CD4-positive, CD25-positive, alpha-beta regulatory T cell (primary cell): ENCODE measurements at regions not wholly inside any gene's neighbourhood (a gene's known extent, or its start where the extent isn't known, plus 50 kb on each side); places are given as distances from the start of the nearest gene placed in this dataset.
A peak's percentile ranks its signal among the peaks of the same experiment; 100 is the strongest.
"Not testable (repeated sequence)": the region's sequence is repeated elsewhere in the genome, so short reads cannot be mapped to it uniquely, and the experiment has no call there.

Experiments
- ATAC-seq, 2 donors: fragments of 150-1000 bp; cut with Tn5 transposase; one replicate each; pipeline ENCODE4 v1.10.0; 2021; ENCODE audit warnings: low read depth in 2 of 2, moderate number of reproducible peaks in 2 of 2, moderate library complexity in 1 of 2
- DNase-seq, 3 donors: peaks; one replicate each; pipeline versions ENCODE4 v3.0.0 to v3.0.0-alpha.2; 2012 to 2022; ENCODE audit warnings: mixed read lengths in 1 of 3
- H3K27ac ChIP-seq: one replicate; pipeline ENCODE4 v1.7.0; 2013; ENCODE audit warnings: mild to moderate bottlenecking, low read length; ENCODE audit not compliant: insufficient read depth, poor library complexity, severe bottlenecking
- H3K27me3 ChIP-seq: one replicate; pipeline ENCODE4 v1.7.0; 2013; ENCODE audit warnings: low read length; ENCODE audit not compliant: control insufficient read depth, insufficient read depth
- H3K36me3 ChIP-seq: one replicate; pipeline ENCODE4 v1.7.0; 2013; ENCODE audit warnings: mild to moderate bottlenecking, low read length, moderate library complexity; ENCODE audit not compliant: control insufficient read depth, insufficient read depth
- H3K4me1 ChIP-seq: 2 replicates; pipeline ENCODE4 v1.7.0; 2013; ENCODE audit warnings: mild to moderate bottlenecking, low read length; ENCODE audit not compliant: insufficient read depth, control insufficient read depth, poor library complexity, severe bottlenecking
- H3K4me3 ChIP-seq: one replicate; pipeline ENCODE4 v1.7.0; 2013; ENCODE audit warnings: low read depth, mild to moderate bottlenecking, low read length, moderate library complexity
- H3K9me3 ChIP-seq, 2 experiments: 1 replicate in 1 of 2; 2 replicates in 1 of 2; pipeline ENCODE4 v1.7.0; 2013; ENCODE audit warnings: low read length in 2 of 2, mild to moderate bottlenecking in 1 of 2, moderate library complexity in 1 of 2; ENCODE audit not compliant: control insufficient read depth in 2 of 2
- H3K27ac Mint-ChIP-seq, 3 donors: one replicate each; pipeline ENCODE4 v1.8.0; 2020 to 2022; ENCODE audit warnings: mild to moderate bottlenecking in 3 of 3, mixed read lengths in 3 of 3, moderate library complexity in 2 of 3
- H3K27me3 Mint-ChIP-seq: one replicate; pipeline ENCODE4 v1.8.0; 2022; ENCODE audit warnings: mild to moderate bottlenecking, mixed read lengths
- H3K36me3 Mint-ChIP-seq: one replicate; pipeline ENCODE4 v1.8.0; 2020; ENCODE audit warnings: mixed read lengths
- H3K4me1 Mint-ChIP-seq, 4 donors: one replicate each; pipeline ENCODE4 v1.8.0; 2020 to 2022; ENCODE audit warnings: mixed read lengths in 4 of 4, mild to moderate bottlenecking in 1 of 4
- H3K4me3 Mint-ChIP-seq, 4 donors: one replicate each; pipeline ENCODE4 v1.8.0; 2020 to 2022; ENCODE audit warnings: mild to moderate bottlenecking in 4 of 4, mixed read lengths in 4 of 4, moderate library complexity in 3 of 4
- H3K9me3 Mint-ChIP-seq, 7 donors: one replicate each; pipeline ENCODE4 v1.8.0; 2020 to 2022; ENCODE audit warnings: mixed read lengths in 7 of 7, mild to moderate bottlenecking in 3 of 7, moderate library complexity in 2 of 7

DNA sequence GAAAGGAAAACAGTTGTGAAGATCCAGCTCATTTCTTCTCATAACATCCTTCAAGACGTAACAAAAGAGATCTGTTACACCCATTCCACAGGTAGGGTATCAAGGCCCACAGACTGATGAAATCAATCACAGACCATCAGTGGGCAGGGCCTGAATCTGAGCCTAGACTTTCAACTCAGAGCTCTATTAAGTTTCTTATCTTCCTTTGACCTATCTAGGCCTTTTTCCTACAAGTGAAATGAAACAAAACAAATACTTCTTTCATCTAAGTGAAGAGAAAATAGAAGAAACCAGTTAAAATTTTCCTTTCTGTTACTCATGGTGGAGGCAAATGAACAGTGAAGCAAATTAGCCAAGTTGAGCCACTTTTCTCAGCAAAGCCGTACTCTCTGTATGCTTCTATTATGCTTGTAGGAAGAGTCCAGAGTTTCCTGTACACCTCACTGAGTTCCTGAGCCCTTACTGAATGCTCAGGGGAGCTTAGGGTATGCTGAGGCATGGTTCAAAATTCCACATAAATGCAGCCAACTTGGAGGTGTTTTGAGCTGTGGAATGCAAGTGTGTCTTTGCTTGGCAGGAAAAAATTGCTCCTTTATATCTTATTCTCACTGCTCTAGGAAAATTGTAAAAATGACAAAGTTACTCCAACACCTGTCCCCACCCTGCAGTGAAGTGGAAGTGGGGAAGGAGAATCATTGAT is 91.9 kb downstream of the FEM1C start:
- H3K27me3 ChIP-seq: peaks cover 2% of the 10 kb centered on the region
- no peaks in the 10 kb centered on the region for H3K9me3 ChIP-seq
- Mint-ChIP-seq H3K36me3 (no peaks in the 10 kb centered on the region), H3K9me3 (peaks cover 0 to 4% (median 0%) of the 10 kb centered on the region in 7 donors), H3K27me3 (peaks cover 9% of the 10 kb centered on the region), H3K4me3 (no peak overlapping the region), H3K27ac (no peak overlapping the region), H3K4me1 (no peaks in the 10 kb centered on the region)
- no peak overlapping the region for H3K4me3 ChIP-seq
- ATAC-seq (no peak), DNase-seq (no peak)
- no peak overlapping the region for H3K27ac ChIP-seq
- H3K4me1 ChIP-seq: no peaks in the 10 kb centered on the region
- H3K36me3 ChIP-seq: no peaks in the 10 kb centered on the region

DNA sequence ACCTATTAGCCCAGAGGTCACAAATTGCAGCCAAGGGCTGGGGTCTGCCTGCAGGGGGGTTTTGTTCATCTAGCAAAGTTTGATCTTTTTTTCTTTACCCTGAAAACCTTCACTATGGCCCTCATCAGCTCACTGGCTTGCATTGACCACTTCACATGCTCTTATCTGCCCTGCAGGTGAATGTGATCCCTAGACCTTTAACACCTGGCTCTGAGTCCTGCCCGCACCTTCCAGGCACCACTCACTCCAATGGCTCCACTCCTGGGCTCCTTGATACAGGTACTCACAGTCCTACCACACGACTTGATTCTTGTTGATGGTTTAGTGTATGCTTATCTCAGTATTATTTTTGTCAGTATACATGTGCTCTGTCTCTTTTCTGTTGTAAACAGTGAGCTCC is 92.5 kb downstream of the FEM1C start:
- Histone ChIP-seq H3K4me3 (no peak overlapping the region), H3K4me1 (no peaks in the 10 kb centered on the region), H3K9me3 (no peaks in the 10 kb centered on the region), H3K27ac (no peak overlapping the region), H3K27me3 (peaks cover 2% of the 10 kb centered on the region), H3K36me3 (no peaks in the 10 kb centered on the region)
- Mint-ChIP-seq H3K27ac (no peak overlapping the region), H3K9me3 (peaks cover 0 to 4% (median 1%) of the 10 kb centered on the region in 7 donors), H3K27me3 (peaks cover 9% of the 10 kb centered on the region), H3K4me1 (no peaks in the 10 kb centered on the region), H3K36me3 (no peaks in the 10 kb centered on the region), H3K4me3 (no peak overlapping the region)
- ATAC-seq (no peak), DNase-seq (no peak)

DNA sequence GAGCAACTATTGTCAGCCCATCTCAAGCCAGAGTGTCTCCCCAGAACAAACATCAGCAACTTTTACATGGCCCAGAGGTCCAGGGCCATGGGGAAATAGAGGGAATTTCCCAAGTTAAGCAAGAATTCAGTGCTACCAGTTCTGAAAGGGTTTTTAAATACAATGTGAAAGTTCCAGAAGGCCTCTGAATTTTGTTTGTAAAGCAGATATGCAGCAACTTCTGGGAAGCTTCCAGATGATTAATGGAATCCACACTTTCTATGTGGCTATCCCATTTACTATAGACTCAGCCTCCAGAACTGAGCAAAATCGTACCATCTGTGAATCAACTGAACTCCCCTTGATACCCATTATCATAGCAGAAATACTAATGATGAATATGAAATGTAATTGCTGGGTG is 93.8 kb downstream of the FEM1C start:
- Mint-ChIP-seq H3K27me3 (peaks cover 4% of the 10 kb centered on the region), H3K27ac (peak overlapping the region in 1 of 3 donors; percentile 44), H3K4me3 (no peak overlapping the region), H3K9me3 (peaks cover 0 to 5% (median 1%) of the 10 kb centered on the region in 7 donors), H3K36me3 (no peaks in the 10 kb centered on the region), H3K4me1 (no peaks in the 10 kb centered on the region)
- peaks cover 2% of the 10 kb centered on the region for H3K27me3 ChIP-seq
- H3K4me1 ChIP-seq: no peaks in the 10 kb centered on the region
- DNase-seq (no peak), ATAC-seq (no peak)
- no peak overlapping the region for H3K27ac ChIP-seq
- H3K9me3 ChIP-seq: no peaks in the 10 kb centered on the region
- no peaks in the 10 kb centered on the region for H3K36me3 ChIP-seq
- no peak overlapping the region for H3K4me3 ChIP-seq

DNA sequence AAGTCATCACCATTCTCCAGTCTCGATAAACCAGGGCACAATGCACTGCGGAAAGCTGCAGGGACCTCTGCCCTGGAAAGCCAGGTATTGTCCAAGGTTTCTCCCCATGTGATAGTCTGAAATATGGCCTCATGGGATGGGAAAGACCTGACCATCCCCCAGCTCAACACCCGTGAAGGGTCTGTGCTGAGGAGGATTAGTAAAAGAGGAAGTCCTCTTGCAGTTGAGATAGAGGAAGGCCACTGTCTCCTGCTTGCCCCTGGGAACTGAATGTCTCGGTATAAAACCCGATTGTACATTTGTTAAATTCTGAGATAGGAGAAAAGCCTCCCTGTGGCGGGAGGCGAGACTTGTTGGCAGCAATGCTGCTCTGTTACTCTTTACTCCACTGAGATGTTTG is 95.9 kb downstream of the FEM1C start:
- not testable (repeated sequence) for H3K9me3 ChIP-seq, H3K36me3 ChIP-seq, H3K4me1 ChIP-seq, DNase-seq, H3K27ac Mint-ChIP-seq, H3K4me1 Mint-ChIP-seq, H3K9me3 Mint-ChIP-seq, H3K4me3 ChIP-seq, H3K4me3 Mint-ChIP-seq, H3K27ac ChIP-seq, H3K36me3 Mint-ChIP-seq, ATAC-seq, H3K27me3 Mint-ChIP-seq, H3K27me3 ChIP-seq

DNA sequence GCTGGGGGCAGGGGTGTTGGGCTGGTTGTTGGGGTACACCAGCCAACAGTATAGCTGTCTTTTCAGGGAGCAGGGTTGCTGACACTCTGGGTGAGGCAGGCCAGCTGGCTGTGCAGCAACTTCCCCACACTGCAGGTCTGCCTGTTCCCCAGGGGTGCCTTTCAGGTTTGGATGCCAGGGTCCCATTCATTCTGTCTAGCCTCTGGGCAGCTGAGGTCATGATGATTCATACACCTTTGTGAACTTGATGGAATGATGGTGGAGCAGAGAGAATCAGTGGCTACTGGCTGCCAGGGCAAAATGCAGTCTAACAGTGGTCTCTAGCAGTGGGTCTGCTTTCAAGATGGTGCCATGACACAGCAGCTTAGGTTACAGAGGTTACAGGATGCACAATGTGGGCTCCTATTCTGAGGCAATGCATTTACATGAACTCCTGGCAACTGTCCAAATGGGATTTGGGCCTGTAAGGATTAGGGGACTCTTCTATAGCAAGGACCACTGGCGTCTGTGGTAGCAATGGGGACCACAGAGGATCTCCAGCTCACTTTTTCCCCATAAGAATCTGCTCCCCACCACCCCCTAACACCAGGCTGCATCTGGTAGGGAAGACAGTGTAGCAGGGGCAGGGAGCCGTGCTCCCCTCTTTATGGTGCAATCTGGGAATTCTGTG is 103.7 kb downstream of the FEM1C start:
- H3K27me3 ChIP-seq: peaks cover 3% of the 10 kb centered on the region
- H3K9me3 Mint-ChIP-seq: peaks cover 0 to 12% (median 7%) of the 10 kb centered on the region in 7 donors
- H3K4me3 ChIP-seq: no peak overlapping the region
- no peak overlapping the region for H3K4me3 Mint-ChIP-seq
- peaks cover 23% of the 10 kb centered on the region for H3K27me3 Mint-ChIP-seq
- DNase-seq: no peak
- H3K27ac Mint-ChIP-seq: no peak overlapping the region
- H3K4me1 ChIP-seq: no peaks in the 10 kb centered on the region
- no peaks in the 10 kb centered on the region for H3K36me3 ChIP-seq
- ATAC-seq: no peak
- H3K27ac ChIP-seq: no peak overlapping the region
- H3K36me3 Mint-ChIP-seq: peaks cover 4% of the 10 kb centered on the region
- H3K9me3 ChIP-seq: peaks cover 0 to 9% of the 10 kb centered on the region in 2 experiments
- no peaks in the 10 kb centered on the region for H3K4me1 Mint-ChIP-seq

DNA sequence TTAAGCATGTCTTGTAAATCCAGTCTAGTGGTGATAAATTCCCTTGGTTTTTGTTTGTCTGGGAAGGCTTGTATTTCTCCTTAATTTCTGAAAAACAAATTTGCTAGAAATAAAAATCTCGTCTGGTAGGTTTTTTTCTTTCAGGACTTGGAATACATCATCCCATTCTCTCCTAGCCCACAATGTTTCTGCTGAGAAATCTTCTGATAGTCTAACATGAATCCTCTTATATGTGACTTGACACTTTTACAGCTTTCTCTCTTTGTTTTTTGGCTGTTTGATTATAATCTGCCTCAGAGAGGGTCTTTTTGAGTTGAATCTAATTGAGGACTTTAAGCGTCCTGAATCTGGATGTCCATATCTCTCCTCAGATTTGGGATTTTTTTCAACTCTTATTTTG is 104.9 kb downstream of the FEM1C start:
- Histone ChIP-seq H3K36me3 (no peaks in the 10 kb centered on the region), H3K4me1 (no peaks in the 10 kb centered on the region), H3K9me3 (peaks cover 0 to 9% of the 10 kb centered on the region in 2 experiments), H3K4me3 (no peak overlapping the region), H3K27me3 (peaks cover 3% of the 10 kb centered on the region), H3K27ac (no peak overlapping the region)
- H3K4me3 Mint-ChIP-seq: no peak overlapping the region
- no peak for DNase-seq
- H3K36me3 Mint-ChIP-seq: peaks cover 4% of the 10 kb centered on the region
- ATAC-seq: no peak
- no peak overlapping the region for H3K27ac Mint-ChIP-seq
- no peaks in the 10 kb centered on the region for H3K4me1 Mint-ChIP-seq
- peaks cover 0 to 12% (median 7%) of the 10 kb centered on the region in 7 donors for H3K9me3 Mint-ChIP-seq
- peaks cover 29% of the 10 kb centered on the region for H3K27me3 Mint-ChIP-seq

DNA sequence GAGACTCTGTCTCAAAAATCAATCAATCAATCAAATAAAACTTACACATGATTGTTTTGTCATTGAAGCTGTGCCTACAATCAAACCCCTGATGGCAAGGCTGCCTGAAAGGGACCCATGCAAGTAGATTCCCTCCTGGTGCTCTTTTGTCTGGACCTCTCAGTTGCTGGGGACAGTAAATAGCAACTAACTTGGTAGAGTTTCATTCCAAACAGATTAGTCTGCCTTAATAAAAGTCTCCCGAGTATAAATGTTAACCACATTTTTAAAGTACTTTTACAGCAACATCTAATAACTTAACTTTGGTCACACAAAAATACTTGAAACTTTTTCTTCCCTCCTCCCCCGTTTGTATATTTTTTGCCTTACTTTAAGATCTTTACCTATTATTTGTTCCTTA is 105.5 kb downstream of the FEM1C start:
- no peak overlapping the region for H3K4me3 Mint-ChIP-seq
- Histone ChIP-seq H3K9me3 (peaks cover 0 to 9% of the 10 kb centered on the region in 2 experiments), H3K27me3 (peaks cover 5% of the 10 kb centered on the region), H3K27ac (no peak overlapping the region), H3K36me3 (no peaks in the 10 kb centered on the region), H3K4me3 (no peak overlapping the region), H3K4me1 (no peaks in the 10 kb centered on the region)
- peaks cover 29% of the 10 kb centered on the region for H3K27me3 Mint-ChIP-seq
- H3K9me3 Mint-ChIP-seq: peaks cover 0 to 12% (median 7%) of the 10 kb centered on the region in 7 donors
- peaks cover 4% of the 10 kb centered on the region for H3K36me3 Mint-ChIP-seq
- H3K4me1 Mint-ChIP-seq: no peaks in the 10 kb centered on the region
- DNase-seq: no peak
- ATAC-seq: no peak
- no peak overlapping the region for H3K27ac Mint-ChIP-seq
